ENCODE measurements at regions not wholly inside any gene's neighbourhood (a gene's known extent, or its start where the extent isn't known, plus 50 kb on each side); places are given as distances from the start of the nearest gene placed in this dataset.
"Not testable (repeated sequence)": the region's sequence is repeated elsewhere in the genome, so short reads cannot be mapped to it uniquely, and the experiment has no call there.

DNA sequence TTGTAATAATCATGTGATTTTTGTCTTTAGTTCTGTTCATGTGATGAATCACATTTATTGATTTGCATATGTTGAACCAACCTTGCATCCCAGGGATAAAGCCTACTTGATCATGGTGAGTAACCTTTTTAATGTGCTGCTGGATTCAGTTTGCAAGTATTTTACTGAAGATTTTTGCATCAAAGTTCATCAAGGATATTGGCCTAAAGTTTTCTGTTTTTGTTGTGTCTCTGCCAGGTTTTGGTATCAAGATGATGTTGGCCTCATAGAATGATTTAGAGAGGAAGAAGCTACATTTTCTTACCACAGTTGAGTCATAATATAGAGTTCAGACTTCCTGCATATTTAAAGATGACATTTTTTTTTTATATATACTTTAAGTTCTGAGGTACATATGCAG lies 455.9 kb downstream of the PLPP3 start:
- intact Hi-C loops (cut with DNase I): no loop called here
- no peaks in the 10 kb centered on the region for H3K4me1 ChIP-seq (replicated peaks)
- H3K36me3 ChIP-seq: no peaks in the 10 kb centered on the region
- no peaks in the 10 kb centered on the region for H3K9me3 ChIP-seq
- H3K4me3 ChIP-seq: no peak overlapping the region
- no peak overlapping the region for H3K27ac ChIP-seq
- TF ChIP-seq POLR2AphosphoS5 (IDR thresholded peaks at IDR 0.05) (no peak), POLR2A (IDR thresholded peaks at IDR 0.05) (no peak)
- TF ChIP-seq, protein P1, sequence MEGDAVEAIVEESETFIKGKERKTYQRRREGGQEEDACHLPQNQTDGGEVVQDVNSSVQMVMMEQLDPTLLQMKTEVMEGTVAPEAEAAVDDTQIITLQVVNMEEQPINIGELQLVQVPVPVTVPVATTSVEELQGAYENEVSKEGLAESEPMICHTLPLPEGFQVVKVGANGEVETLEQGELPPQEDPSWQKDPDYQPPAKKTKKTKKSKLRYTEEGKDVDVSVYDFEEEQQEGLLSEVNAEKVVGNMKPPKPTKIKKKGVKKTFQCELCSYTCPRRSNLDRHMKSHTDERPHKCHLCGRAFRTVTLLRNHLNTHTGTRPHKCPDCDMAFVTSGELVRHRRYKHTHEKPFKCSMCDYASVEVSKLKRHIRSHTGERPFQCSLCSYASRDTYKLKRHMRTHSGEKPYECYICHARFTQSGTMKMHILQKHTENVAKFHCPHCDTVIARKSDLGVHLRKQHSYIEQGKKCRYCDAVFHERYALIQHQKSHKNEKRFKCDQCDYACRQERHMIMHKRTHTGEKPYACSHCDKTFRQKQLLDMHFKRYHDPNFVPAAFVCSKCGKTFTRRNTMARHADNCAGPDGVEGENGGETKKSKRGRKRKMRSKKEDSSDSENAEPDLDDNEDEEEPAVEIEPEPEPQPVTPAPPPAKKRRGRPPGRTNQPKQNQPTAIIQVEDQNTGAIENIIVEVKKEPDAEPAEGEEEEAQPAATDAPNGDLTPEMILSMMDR (IDR thresholded peaks at IDR 0.05): no peak
- no peak for DNase-seq (ENCODE audit: low spot score)
- H3K27me3 ChIP-seq (replicated peaks; ENCODE audit: insufficient read depth): no peaks in the 10 kb centered on the region

DNA sequence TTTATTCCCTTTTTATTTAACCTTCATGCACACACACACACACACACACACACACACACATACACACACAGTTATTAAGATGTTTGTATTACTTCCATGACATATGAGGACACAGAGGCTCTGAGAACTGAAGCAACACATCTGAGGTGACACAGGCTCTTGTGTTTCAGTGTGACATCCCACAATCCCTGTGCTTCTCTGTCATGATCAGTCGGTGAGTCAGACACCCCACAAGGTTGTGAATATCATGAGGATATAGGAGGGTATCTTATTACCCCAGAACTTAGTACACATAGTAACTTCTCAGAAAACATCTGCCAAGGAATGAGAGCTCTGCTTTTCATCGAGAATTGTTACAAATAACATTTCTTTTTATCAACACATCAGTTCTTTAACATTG lies 459.3 kb downstream of the PLPP3 start:
- no peak for TF ChIP-seq POLR2AphosphoS5 (IDR thresholded peaks at IDR 0.05)
- TF ChIP-seq POLR2A (IDR thresholded peaks at IDR 0.05): no peak
- TF ChIP-seq, protein P1 (IDR thresholded peaks at IDR 0.05): no peak
- Histone ChIP-seq H3K4me3 (no peak overlapping the region), H3K27ac (no peak overlapping the region), H3K4me1 (replicated peaks) (no peaks in the 10 kb centered on the region), H3K27me3 (replicated peaks; ENCODE audit: insufficient read depth) (no peaks in the 10 kb centered on the region), H3K36me3 (no peaks in the 10 kb centered on the region), H3K9me3 (no peaks in the 10 kb centered on the region)
- no peak for DNase-seq (ENCODE audit: low spot score)
- intact Hi-C loops (cut with DNase I): no loop called here
- WGBS: 62% methylated on average over 2 of the region's 2 CpGs

DNA sequence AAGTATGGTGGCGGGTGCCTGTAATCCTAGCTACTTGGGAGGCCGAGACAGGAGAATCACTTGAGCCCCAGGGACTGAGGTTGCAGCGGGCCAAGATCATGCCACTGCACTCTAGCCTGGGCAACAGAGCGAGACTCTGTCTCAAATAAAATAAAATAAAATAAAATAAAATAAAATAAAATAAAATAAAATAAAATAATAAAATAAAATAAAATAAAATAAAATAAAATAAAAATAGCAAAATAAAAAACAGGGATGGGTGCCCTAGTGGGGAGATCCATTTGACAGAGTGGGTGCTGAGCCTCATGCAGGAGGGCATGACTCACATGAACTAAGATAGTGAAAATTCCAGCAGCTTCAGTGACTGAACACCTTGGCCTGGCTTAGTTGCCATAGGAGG lies 460.7 kb downstream of the PLPP3 start:
- H3K27me3 ChIP-seq (replicated peaks; ENCODE audit: insufficient read depth); H3K27ac ChIP-seq; H3K9me3 ChIP-seq; DNase-seq (ENCODE audit: low spot score); H3K36me3 ChIP-seq; H3K4me1 ChIP-seq (replicated peaks); H3K4me3 ChIP-seq; intact Hi-C loops (cut with DNase I): not testable (repeated sequence)
- WGBS: 99% methylated on average over 4 of the region's 4 CpGs

DNA sequence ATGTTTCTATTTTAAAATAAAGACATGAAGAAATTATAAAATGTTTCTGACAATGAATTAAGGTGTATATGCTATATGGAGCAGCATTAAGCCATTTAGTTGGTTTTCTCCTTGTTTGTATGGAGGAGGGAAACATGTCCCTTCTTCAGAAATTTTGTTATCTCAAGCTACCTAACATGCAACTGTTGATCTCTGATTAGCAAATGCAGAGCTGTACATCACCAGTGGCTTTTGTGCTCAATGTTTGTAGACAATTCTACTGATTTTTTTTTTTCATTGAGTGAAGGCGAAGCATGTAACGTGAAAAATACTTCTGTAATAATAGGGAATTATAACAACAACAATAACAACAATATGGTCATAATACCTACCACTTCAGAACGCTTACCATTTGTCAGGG lies 463.7 kb downstream of the PLPP3 start:
- Histone ChIP-seq H3K4me1 (replicated peaks) (no peaks in the 10 kb centered on the region), H3K27ac (no peak overlapping the region), H3K9me3 (no peaks in the 10 kb centered on the region), H3K27me3 (replicated peaks; ENCODE audit: insufficient read depth) (no peaks in the 10 kb centered on the region), H3K4me3 (no peak overlapping the region), H3K36me3 (no peaks in the 10 kb centered on the region)
- no peak for TF ChIP-seq POLR2AphosphoS5 (IDR thresholded peaks at IDR 0.05)
- TF ChIP-seq, protein P1 (IDR thresholded peaks at IDR 0.05): no peak
- TF ChIP-seq POLR2A (IDR thresholded peaks at IDR 0.05): no peak
- 97% methylated on average over 3 of the region's 3 CpGs for WGBS
- intact Hi-C loops (cut with DNase I): no loop called here
- no peak for DNase-seq (ENCODE audit: low spot score)

DNA sequence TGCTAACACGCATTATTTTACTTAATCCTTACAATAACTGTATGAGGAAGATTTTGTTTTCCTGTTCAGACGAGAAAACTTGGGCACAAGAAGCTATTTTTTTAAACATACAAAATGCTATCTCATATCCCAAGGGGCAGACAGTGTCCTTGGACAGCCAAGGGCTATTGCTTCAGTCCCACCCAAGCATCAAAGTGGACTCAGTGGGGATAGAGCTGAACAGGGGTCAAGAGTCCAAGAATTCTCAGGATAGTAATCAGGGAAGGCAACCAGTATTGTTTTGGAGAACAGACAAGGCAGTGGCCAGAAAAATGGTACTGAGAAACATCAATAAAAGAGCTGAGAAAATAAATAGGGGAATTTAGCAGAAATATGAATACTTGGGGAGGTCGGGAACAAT lies 465.7 kb downstream of the PLPP3 start:
- Histone ChIP-seq H3K36me3 (no peaks in the 10 kb centered on the region), H3K27ac (no peak overlapping the region), H3K9me3 (no peaks in the 10 kb centered on the region), H3K27me3 (replicated peaks; ENCODE audit: insufficient read depth) (no peaks in the 10 kb centered on the region), H3K4me3 (no peak overlapping the region), H3K4me1 (replicated peaks) (no peaks in the 10 kb centered on the region)
- no peak for TF ChIP-seq POLR2AphosphoS5 (IDR thresholded peaks at IDR 0.05)
- TF ChIP-seq, protein P1 (IDR thresholded peaks at IDR 0.05): no peak
- no peak for TF ChIP-seq POLR2A (IDR thresholded peaks at IDR 0.05)
- no peak for DNase-seq (ENCODE audit: low spot score)
- intact Hi-C loops (cut with DNase I): no loop called here
- 80% methylated on average over 3 of the region's 3 CpGs for WGBS

DNA sequence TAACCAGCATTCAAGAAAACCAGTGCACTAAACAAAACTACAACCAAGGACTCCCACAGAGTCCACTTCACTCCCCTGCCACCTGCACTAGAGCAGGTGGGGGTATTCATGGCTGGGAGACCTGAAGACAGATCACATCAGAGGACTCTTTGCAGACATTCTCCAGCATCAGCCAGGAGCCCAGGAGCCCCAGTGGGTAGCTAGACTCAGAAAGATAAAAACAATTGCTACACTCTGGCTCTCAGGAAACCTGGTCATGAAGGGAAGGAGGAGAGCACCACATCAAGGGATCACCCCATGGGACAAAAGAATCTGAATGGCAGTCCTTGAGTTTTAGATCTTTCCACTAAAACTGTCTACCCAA lies 472.1 kb downstream of the PLPP3 start:
- no peak for TF ChIP-seq POLR2AphosphoS5 (IDR thresholded peaks at IDR 0.05)
- intact Hi-C loops (cut with DNase I): no loop called here
- no peaks in the 10 kb centered on the region for H3K4me1 ChIP-seq (replicated peaks)
- no peak for DNase-seq (ENCODE audit: low spot score)
- no peak overlapping the region for H3K27ac ChIP-seq
- H3K4me3 ChIP-seq: no peak overlapping the region
- no peaks in the 10 kb centered on the region for H3K36me3 ChIP-seq
- H3K27me3 ChIP-seq (replicated peaks; ENCODE audit: insufficient read depth): no peaks in the 10 kb centered on the region
- no peaks in the 10 kb centered on the region for H3K9me3 ChIP-seq

Data from prostate gland (tissue), 2 donors.